ENCODE measurements at regions not wholly inside any gene's neighbourhood (a gene's known extent, or its start where the extent isn't known, plus 50 kb on each side); places are given as distances from the start of the nearest gene placed in this dataset.

DNA sequence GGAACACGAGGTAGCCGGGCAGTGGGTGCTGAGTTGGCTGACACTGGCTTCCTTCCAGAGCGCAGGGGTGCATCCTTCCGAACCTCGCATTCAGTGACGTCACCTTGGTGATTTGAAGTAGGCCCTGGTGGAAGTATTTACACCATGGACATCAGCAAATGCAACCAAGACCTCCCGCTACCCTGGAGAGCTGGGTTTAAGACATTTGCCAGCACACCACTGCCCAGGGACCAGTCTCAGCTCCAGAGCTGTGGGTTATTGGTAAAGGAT lies 106.4 kb upstream of the GPR26 start:
- no peak for DNase-seq

DNA sequence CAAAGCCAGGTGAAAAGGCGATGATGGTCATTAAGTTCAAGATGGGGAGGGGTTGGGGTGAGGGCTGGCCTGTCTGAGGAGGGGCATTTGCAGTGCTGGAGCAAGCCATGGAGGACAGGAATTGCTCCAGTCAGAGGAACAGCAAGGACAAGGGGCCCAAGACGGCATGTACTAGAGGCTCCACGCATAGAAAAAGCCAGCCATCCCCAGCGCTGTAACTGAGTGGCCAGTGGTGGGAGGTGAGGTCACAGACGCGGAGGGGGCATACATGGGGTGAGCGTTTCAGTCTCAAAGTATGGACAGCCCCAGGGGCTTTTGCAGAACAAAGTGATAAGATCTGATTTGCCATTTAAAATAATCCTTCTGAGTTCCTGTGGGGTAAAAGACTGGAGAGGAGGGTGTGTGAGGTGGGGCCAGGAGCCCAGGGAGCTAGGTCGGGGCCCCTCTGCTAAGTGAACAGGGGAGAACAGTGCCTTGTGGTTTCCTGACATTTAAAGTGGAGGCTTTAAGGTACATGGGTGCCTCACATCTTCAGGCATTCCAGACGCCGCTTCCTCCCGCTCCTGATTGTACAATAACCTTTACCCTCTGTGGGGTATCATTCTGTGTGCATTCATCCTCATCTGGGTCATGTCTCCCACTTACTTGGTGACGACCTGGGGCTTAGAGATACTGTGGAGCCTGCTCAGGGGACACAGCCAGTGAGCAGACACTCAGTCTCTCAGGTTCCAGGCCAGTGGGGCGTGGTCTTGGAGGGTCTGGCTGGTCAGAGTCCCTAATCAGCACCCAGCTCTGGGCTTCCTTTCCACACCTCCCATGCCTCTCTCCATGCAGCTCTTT lies 105.6 kb upstream of the GPR26 start:
- no peak for DNase-seq

DNA sequence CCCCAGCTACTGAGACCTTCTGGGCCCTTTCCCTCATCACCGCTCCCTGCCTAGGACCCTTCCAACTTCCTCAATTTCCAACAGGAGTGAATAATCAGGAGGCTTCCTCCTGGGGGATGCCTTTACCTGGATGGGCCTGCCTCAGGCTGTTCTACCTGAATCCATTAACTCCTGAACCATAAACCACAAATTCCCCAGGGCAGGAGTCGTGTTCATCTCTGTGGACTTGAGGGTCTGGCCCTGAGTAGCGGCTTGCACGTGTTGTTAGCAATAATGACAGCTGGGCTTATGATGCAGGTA lies 105.1 kb upstream of the GPR26 start:
- no peak for DNase-seq

DNA sequence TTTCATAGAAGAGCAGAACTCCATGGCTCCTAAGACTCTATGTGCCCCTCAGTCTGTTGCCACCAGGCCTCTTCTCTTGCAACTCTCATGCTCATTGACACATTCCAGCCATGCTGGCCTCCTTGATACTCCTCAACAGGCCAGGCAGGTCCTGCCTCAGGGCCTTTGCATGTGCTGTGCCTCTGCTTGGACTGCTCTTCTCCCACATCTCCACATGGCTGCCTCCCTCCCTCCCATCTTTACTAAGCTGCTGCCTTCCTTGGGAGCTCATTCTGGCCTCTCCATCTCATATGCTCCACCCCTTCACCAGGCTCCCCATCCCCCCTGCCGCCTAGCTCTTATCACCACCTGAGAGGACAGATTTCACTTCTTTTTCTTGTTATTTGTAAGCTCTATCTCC lies 103.8 kb upstream of the GPR26 start:
- no peak for DNase-seq

DNA sequence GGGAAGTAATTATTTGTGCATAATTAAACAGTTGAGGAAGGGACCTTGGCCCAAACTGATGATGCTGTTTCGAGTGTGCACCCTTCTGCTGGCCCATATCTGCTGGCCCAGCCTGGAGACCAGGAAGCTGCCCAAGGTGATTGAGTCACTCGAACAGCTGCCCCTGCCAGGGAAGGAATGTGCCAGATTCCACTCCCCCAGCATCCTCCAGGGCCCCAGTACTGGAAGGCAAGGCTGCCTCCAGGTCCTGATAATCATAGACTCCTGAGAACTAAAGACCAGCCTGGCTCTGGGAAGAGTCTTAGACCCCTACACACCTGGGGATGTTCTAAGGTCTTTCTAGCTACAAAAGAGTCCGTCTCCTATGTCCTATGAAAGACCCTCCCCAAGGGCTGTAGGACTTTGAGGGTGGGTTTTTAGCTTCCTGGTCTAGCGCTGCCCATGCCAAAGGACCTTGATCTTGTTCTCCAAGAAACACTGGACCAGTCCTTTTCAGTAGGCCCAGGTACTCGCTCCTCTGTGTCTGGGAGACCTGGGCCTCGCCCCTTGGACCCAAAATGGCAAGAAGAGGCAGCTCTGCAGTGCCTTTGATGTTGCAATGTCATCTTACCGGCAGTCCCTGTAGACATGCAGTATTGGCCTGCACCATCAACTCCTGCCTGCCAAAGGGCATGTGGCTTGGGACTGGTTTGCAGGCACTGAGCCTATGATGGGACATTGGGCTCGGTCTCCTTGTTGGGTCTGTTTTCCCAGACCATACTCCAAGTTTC lies 103.2 kb upstream of the GPR26 start:
- no peak for DNase-seq

DNA sequence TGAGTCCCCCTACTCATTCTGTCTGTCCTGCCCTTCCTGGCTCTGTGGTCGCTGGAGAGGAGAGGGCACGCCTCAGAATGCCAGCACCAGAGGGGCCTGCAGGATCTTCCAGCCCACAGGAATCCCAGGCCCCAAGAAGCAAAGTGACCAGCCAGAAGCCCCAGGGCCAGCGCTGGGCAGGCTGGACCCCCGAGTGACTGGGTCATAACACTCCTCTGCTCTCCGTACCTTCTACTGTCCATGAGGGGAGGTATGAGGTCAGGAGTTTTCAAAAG lies 102.6 kb upstream of the GPR26 start:
- no peak for DNase-seq

DNA sequence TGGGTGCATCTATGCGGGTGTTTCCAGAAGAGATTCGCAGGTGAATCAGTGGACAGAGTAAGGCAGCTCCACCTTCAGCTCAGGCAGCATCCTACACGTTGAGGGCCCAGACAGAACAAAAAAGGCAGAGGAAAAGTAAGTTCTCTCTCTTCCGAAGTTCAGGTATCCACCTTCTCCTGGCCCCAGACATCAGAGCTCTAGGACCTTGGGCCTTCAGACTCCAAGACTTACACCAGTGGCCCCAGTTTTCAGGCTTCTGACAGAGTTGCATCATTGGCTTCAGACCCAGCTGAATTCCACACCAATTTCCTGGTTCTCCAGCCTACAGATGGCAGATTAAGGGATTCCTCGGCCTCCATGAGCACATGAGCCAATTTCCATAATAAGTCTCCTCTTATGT lies 102.2 kb upstream of the GPR26 start:
- no peak for DNase-seq

DNA sequence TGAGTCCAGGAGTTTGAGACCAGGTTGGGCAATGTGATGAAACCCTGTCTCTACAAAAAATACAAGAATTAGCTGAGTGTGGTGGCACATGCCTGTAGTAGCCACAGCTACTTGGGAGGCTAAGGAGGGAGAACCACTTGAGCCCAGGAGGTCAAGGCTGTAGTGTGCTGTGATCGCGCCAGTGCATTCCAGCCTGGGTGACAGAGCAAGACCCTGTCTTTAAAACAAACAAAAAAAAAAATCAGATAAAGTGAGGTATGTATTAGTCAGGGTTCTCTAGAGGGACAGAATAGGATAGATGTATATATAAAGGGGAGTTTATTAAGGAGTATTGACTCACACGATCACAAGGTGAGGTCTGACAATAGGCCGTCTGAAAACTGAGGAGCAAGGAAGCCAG lies 101.5 kb upstream of the GPR26 start:
- no peak for DNase-seq

DNA sequence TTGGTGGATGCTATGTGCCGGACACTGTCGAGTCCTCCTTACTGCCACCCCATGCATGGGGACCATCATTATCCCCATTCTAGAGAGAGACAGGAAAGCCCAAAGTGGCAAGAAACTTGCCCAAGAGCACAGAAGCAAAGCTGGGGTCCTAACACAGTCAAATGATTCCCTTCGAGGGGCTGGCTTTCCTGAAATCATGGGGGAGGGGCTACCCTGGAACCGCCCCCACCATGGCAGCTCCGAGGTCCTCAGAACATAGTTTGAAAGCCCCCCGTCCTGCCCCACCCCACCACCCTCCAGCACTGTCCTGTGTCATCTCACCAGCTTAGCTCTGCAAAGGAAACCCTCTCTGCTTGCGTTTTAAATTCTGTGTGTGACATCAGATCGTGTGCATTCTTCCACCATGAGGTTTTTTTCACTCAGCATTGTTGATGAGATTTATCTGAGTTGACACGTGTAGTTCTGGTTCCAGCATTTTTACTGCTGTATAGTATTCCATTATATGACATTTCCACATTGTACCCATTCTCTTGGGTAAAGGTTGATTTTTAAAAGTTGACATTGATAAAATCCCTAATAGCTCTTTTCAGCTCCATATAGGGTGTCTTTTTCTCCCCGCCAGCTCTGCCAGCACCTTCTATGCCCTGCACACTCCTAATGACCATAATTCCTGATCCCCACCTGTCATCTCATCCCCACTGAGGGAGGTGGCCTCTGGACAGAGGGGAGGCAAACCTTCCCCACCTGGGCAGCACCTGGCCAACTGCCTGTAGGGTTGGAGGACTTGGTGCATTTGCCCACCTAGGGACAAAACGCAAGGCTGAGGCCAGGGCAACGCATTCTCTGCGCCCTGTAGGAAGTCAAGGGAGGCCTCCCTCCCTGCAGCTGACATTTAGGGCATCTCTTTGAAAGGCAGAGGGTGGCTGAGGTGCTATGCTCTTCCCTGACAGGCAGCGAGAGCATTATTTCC lies 100.2 kb upstream of the GPR26 start:
- no peak for DNase-seq

DNA sequence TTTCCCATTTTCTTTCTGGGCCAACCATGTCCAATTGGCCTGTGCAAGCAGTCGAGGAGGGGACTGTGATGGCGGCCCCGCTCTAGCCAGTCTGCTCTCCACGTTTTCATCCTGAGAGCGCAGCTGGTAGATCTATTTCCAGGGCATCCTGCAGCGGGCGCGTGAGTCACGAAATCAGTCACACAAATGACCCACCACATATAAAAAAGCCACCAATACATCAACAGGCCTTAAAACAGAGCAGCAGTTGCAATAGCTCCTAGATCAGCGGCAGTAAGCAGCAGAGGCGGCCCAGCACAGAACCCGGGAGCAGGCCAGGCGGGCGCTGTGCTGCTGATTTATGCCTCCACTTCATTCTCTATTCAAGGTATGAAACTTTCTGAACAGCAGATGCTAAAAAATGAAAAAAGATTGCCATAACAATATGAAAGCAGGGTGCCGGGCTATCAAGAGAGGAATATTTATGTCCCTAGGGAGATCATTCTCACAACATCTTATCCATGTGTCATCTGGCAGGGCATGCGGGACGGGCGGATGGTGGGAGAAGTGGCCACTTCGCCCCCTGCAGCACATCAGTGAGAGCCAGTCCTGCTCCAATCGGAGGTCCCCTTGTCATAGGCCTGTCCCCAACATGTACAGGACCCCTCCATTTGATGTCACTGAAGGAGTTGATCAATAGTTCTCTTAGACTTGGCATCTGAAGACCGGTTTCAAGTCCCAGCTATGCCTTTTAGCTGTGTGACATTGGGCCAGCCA lies 98.0 kb upstream of the GPR26 start:
- DNase-seq, result no peak

DNA sequence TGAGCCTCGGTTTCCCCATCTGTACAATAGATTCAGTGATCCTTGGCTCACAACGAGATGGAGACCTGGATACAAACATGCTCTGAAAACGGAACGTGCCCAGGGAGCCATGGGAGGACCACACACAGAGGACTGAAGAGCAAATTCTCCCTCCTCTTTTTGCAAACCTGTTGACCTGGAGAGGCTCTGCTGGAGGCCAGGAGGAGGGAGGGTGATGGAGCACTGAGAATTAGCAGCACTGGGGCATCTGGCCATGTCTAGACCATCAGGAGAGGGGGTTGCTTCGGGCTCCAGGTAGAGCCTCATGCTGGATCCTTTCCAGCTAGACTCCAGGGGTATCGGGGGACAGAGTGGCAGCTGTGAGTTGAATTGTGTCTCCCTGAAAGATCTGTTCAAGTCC lies 97.4 kb upstream of the GPR26 start:
- no peak for DNase-seq

DNA sequence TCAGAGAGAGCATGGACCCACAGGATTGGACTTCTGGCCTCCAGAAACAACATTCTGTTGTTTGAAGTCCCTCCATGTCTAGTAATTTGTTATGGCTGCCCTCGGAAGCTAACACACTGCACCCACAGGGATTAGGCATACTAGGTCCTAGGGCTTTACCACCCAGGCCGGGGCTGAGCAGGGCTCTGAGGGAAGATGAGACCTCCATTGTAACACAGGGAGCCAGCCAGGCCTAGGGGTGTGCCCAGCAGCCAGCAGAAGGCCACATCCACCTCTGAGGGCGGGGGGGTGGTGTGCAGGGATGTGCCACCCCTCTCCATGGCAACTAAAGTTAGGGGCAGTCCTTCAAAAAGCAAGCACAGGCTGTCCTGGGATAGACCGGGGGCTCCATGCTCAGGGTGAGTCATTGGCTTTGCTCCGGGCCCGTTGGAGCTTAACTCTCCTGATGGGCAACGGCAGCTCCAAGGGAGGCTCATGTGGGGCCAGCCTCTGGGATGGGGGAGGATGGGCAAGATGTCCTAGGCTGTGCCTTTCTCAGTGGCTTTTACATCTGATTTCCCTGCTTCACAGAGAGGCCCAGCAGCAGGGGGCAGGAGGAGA lies 96.6 kb upstream of the GPR26 start:
- DNase-seq, result no peak

DNA sequence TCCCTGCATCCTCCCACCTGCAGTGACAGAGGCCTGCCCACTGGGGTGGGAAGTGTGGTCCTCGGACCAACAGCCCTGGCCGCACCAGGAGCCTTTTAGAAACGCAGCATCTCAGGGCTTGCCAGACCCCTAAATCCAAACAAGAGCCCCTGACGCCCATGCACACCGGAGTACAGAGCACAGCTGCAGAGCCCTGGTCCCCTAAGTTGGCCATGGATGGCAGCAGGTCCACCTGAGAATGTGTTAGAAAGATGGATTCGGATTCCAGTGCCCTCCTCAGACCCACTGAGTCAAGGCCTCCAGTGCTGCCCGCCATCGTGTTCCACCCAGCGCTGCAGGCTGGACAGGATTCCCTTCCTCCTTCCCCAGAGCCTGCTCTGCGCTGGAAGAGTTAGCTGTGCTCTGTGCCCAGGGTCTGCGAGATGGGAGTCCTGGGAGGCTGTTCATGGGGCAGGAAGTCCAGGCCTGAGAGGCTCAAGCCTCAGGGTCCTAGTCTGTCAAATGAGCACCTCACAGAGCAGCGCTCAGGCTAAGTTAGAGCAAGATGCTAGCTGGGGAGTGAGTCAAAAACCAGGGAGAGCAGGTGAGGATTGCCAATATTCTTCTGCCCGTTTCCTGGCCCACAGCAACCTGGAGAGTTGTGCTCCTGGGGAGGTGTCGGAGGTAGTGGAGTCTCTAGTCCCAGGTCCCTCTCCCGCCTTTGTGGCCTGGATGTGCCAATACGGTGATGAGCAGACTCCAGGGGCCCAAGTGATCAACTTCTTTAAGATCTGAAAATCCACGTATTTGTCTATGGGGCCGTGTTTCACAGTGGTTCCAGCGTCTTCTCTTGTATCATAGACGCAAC lies 95.9 kb upstream of the GPR26 start:
- no peak for DNase-seq

DNA sequence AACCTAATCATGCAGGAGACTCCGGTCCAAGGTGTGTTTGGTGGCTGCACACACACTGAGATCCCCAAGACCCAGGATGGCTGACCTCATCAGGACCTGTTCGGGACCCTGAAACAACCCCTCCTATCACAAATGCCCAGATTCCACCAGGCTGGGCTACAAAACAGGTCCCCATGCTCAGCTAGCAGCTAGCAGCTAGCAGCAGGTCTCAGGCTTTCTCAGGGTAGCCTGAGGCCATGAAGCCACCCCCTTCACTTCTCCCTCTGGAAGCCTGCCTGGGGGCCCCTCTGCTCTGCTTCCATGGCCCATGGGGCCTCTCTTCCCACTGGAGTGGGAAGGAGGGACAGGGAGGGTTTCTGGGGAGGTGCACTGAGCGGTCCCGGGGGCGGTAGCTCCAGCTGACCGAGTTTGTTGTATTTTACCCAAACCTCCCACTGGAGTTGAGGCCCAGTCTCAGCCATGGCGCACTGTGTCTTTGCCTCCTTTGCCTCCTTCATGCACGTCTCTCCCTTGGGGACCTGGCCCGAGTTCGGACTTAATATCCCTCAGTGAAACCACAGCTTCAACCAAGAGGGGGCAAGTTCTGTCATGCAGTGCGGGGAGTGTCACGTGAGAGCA lies 95.1 kb upstream of the GPR26 start:
- DNase-seq, result no peak

DNA sequence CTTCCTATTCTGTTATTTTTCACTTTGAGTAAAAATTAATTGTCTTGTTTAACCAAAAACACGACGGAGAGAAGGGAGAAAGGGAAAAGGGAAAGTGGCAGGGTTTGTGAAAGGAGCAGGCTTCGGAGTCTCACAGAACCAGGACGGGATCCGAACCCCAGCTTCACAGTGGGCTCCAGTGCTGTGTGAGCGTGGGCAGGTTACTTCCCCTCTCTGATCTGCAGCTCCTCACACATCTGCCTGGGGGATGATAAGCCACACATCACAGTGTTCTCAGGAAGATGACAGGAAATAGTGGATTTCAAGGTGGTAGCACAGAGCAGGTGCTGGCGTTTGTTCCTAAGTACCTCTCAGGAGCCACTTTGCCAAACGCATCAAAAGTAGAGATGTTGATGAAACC lies 94.2 kb upstream of the GPR26 start:
- no peak for DNase-seq

DNA sequence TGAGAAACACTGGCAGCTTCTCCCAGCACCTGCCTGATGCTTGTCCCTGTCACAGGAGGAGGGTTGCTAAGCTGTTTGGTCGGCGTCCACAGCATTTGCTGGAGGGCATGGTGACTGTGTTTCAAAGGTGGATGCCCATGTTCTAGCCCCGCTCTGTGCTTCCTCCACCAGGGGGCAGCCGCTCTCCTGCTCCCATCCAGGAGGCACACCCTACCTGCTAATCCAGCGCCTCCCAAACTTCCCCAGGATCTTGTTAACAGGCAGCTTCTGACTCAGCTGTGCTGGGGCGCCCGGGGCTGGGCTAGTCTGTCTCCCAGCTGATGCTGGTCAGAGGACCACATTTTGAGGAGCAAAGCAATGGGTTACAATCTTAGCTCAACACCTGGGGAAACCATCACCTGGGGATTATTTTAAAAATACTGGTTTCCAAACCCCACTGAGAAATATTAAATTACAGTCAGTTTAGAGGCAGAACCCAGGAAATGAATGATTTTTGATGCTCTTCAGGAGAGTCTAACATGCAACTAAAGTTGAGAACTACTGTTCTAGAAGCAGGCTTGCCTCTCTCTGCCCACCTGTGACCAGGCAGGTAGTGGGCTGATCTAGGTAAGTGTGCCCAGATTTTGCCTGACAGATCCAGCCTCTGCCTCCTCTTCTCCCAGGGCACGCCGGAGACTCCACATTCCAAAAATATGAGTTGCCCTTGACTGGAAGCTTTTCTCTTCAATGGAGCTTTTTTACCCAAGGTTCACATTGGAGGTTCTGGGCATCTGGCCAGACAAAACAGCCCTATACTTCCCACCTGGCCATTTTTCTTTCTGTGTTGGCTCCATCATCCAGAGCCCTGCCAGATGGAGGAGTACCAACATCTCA lies 92.7 kb upstream of the GPR26 start:
- peak; percentile 6 for DNase-seq

DNA sequence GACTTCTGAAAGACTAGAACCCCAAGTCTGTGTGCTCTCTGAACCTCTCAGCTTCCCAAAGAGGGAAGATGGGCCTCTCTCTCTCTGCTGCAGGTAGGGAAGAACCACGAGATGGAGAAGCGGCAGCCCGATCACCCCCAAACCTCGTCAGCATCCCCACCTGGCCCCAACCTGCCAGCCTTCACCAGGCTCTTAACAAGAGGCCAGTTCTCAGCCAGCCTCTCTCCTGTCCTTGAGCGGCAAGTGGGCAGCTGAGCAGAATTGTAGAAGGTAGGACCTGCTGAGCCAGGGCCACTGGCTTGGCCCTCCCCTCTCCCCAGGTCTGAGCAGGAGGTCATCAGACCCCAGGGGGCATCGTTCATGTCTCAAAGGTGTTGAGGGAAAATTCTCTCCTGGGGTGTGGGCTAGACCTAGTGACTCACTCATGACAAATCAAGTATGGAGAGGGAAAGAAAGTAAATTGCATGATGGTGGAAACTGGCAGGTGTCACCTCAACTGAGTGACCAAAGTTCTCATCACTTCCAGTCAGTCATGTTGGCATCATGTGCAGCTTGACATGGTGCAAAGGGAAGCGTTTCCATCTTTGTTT lies 92.0 kb upstream of the GPR26 start:
- DNase-seq, result no peak

DNA sequence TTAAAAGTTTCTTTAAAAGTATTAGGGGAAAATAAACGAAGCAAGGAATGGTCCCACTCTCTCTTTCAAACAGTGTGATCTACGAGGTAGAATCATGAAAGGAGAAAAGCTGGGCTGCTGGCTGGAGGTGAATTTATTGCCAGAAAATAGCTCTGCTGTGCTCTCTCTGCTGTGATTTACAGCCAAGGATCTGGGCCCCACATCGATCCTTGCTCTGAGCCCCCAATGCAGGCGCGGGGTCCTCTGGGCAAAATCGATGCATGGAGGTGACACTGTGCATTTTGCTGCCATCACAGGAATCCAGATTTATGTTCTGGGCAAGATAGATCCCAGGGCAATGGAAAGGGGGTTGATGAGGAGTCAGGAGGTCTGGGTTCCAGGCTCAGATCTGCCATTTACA lies 91.0 kb upstream of the GPR26 start:
- DNase-seq, result no peak

DNA sequence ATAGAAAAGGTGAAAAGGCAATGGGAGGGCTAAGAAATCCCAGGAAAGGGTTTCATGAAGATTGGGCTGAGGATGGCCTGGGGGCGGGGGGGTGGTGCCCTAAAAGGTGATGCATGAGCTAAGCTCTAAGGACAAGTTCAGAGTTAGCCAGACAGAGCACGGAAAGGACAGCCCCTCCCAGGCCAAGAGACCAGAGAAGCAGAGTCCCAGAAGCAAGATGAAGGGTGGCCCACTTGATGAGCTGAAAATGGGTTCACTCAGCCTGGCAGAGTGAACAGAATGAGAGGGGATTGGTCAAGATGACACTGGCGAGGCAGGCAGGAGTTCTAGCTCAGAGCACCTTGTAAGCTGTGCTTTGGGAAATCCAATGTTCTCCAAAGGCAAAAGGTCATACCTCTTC lies 89.4 kb upstream of the GPR26 start:
- DNase-seq, result no peak
